NCI-H510A (cell line): ENCODE measurements at regions not wholly inside any gene's neighbourhood (a gene's known extent, or its start where the extent isn't known, plus 50 kb on each side); places are given as distances from the start of the nearest gene placed in this dataset.

Source experiments
- DNase-seq: peaks from one replicate; lab custom pipeline; 2025; lab: John Stamatoyannopoulos, UW

DNA sequence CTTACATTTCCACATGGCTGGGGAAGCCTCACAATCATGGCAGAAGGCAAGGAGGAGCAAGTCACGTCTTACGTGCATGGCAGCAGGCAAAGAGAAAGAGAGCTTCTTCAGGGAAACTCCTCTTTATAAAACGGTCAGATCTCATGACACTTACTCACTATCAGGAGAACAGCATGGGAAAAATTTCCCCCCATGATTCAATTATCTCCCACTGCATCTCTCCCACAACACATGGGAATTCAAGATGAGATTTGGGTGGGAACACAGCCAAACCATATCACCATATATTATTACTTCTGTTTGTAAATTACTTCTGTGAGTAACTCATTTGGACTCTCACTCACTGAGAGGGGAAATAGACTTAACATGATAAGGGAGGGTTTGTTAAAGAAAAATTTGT is 1496.8 kb upstream of the TMEM132C start:
- no peak for DNase-seq

DNA sequence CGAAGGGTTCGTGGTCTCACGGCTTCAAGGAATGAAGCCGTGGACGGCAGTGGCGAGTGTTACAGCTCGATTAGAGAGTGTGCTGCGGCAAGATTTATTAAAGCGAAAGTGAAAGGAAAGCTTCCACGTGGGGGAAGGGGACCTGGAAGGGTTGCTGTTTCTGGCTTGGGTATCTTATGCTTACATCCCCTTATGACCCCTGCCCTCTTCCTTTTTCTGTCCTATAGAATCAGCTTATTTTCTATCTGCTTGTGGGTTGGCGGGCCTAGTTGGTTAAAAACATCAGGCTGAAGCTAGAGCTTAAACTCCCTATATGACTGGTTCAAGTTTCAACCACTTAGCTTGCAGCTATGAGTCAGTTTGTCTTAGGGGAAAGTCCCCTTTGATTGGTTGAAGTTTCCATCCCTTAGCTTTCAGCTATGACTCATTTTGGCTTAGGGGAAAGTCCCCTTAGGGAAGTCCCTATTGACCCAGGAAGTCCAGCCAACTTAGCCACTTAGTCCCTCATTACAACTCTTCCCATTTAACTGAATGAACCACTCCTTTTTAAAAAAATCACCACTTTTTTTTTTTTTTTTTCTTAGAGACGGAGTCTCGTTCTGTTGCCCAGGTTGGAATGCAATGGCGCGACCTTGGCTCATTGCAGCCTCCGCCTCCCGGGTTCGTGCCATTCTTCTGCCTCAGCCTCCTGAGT is 1494.7 kb upstream of the TMEM132C start:
- no peak for DNase-seq

- DNase-seq, result no peak
These were observed 1494.0 kb upstream of the TMEM132C start for GRCh38 chr12:126773012-126773411.

GRCh38 chr12:126773491-126773890 is 1493.5 kb upstream of the TMEM132C start:
- DNase-seq, result no peak

DNA sequence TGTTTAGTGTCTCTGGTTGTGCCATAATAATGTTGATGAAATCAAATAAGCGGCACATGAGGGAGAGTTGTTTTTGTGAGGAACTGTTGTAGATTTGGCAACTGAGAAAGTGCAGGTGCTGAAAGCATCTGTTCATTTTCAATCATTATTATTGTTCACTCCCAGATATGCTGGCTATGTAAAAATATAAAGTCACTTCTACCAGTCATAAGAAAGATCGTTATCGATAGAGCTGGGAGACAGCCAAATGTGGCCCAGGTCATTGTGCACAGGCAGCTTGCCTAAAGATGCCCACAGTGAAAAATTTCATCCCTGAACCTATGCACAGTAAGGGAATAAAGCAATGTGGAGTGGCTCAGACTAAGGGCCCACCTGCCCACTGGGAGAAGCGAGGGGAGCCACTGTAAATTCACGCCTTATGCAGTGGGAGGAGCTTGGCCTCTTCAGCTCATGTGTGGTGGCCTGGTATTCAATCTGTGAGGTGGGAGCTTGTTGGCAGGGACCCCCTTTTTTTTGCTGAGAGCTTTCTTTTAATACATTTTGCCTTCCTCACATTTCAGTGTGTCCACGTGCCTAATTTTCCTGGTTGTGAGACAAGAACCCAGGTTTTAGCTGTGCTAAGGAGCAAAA is 1490.8 kb upstream of the TMEM132C start:
- DNase-seq, result no peak

DNA sequence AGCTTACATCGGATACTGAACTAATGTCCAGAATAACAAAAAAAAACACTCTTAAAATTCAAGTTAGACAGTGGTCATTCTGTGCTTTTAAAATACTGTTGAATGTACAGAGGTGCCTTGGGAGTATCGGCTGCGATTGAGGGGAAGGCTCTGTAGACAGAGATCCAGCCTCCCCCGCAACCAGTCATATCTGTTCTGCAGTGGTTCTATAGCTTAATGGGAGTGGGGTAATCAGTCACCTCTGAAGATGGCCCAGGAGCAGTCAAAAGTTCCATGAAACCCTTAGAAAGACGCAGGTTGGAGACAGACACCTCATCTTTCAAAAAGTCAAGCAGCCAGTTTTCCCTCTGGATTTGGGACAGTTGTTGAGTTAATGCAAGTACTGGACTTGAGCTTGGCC is 1486.6 kb upstream of the TMEM132C start:
- no peak for DNase-seq

DNA sequence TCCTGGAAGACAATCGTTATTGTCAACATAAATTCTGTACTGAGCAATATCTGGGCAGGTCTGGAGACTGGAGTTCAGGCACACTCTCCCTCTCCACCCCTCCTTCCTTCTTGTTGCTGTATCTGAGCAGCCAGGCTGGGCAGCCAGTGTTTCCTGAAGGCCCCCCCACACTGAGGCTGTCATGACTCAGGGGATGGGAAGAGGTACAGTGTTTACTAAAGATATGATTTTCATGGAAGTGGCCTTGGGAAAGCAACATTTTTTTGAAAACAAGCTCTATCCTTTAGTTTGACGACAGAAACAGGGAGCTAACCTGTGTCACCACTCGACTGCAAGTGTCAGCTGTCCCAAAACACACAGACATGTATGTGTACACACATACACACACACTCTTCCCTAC is 1485.4 kb upstream of the TMEM132C start:
- DNase-seq, result no peak

DNA sequence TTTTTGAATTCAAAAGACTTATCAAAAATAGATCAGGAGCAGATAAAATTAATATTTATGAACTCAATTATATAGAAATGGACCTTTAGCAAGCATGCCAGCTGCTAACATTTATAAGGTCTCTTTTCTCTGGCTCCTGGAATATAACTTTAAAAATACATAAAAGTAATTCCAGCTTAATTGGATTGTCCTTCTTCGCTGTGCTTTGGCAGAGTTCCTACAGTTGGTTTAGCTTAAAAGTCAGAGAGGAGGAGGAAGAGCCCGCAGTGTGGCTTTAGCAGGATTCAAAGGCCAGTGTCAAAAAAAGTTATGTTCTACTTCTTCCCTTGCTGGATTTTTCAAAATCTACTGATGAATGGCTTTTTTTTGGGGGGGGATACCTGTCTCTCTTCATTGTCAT is 1484.9 kb upstream of the TMEM132C start:
- no peak for DNase-seq

- peak; percentile 24 for DNase-seq
These were observed 1482.5 kb upstream of the TMEM132C start for GRCh38 chr12:126784328-126784921.

GRCh38 chr12:126789963-126790362 is 1477.0 kb upstream of the TMEM132C start:
- no peak for DNase-seq

DNA sequence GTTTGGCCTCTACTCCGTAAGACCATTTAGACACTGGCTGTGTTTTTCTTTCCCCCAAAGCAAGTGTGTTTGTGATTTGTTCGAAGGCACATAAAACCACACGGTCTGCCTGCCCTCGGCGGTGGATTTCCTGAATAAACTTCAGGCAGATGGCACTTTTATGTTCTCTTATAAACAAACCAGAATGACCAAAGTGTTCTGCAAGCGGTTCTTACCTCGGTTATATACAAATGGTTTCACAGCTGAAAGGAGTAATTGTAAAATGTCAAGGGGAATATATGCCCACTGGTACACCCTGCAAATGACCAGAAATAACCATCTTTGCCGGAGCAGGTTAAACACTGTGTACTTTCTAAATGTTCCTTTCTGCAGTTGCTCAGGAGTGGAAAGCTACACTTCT is 1475.8 kb upstream of the TMEM132C start:
- no peak for DNase-seq

DNA sequence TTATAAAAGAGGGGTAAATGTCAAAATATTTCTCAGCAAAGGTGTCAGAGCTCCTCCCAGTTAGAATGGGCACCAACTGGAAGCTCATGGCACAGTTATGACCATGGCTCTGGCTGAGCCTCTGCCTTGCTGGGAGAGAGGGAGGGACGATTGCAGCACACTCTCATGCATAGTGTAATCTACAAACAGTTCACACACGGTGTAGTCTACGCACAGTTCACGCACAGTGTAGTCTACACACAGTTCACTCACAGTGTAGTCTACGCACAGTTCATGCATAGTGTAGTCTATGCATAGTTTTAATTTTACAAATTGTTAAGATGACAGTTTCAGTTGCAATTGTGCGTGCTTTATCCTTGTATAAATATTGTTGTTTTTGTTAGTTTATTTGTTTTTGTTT is 1474.6 kb upstream of the TMEM132C start:
- no peak for DNase-seq

GRCh38 chr12:126797525-126797924 is 1469.4 kb upstream of the TMEM132C start:
- no peak for DNase-seq

DNA sequence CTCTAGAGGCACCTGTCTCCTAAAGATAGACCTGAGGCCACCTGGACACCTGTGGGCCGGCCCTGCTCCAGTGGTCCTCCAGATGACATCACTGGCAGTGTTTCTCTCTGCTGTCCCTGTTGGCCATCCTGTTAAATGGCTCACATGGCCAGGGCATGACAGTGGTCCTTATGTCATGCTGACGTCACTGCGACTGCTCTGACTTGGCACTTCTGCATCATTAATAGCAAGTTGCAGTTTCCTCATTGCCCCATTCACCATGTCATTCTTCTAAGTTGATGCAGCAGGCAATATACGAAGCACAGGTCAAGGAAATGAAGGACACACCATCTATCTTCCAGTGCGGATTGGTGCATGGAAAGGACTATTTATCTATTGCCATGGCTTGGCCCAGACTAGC is 1468.5 kb upstream of the TMEM132C start:
- DNase-seq, result no peak

DNA sequence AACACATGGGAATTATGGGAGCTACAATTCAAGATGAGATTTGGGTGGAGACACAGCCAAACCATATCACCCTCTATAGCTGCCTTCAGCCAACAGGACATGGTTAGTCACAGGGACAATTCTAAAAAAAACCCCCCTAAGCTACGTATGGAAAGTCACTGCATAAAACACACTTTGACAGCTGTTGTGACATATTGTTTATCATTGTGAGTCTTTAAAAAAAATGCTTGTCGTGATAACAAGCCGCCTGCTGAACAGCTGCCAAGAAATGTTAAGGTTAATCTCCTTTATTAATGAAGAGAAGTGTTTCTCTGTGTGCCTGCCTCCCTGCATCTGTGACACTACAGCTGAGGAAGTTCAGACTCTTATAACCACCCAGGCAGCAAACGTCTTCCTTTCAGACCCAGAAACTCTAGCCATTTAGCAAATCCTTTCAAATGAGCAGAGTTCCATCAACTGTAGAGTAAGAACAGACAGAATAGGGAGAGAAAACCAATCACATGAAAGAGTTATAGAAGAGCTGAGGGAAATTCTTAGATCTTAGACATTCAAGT is 1459.6 kb upstream of the TMEM132C start:
- no peak for DNase-seq

DNA sequence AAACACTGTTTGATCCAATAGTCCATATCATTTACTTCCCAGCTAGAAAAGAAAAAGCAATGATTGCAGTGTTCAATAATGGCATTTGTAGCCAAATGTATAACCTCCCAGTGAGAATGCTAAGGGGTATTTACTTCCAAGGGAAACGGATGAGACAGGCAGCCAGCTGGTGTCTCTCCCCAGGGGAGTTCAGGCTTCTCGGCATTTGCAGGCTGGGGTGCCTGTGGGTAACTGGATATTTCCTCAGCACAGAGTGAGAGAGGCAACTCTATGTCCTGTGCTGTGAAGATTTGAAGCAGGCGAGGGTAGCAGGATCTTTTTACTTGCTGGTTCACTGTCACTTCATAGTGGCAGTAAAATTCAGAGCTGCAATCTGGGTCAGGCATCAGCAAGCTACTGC is 1455.6 kb upstream of the TMEM132C start:
- no peak for DNase-seq

DNA sequence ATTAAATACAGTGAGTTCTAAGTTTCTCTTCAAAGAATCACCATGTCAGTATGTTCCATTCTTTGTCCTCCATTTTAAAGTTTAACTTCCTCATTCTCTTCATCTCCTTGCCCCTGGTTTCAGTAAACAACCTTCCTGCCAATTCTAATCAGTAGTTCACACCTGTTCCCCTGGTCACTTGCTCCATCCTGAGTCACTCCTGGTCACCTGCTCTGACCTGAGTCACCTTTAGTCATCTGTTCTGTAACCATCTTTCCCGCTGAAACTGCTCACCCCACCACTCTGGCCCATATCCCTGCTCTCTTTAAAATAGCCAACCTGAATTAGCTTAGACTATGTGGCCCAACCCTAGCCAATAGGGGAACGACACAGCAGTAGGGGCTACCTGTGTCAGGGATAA is 1447.4 kb upstream of the TMEM132C start:
- DNase-seq, result no peak

DNA sequence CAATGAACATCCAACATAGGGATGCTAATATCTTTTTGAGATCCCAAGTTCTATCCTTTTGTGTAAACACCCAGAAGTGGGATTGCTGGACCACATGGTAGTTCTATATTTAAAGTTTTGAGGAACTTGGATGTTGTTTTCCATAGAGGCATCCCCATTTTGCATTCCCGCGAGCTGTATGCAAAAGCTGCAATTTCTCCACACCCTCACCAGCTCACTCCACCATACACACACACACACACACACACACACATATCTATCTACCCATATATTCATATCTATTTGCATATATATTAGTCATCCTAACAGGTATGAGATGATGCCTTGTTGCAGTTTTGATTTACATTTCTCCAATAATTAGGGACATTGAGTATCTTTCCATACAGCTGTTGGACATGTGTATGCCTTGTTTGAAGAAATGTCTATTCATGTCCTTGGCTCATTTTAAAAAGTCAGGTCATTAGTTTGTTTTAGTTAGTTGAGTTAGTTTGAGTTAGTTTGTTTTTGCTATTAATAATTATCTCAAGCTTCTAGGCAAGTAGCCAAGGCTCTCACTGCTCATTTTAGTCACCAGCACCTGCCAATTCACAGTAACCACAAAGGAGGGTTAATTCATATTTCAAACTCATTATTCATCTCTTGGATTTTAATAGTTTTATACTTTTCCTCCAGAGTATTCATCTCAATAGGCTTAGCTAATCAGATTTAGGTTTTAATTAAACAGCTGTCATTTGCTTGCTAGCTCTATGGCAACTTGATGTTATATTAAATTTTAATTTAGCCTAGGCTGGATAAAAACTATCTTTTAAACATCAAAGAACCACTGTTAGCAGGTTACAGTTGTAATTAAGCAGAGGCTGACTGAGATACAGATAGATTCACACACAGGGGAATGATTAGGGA is 1435.9 kb upstream of the TMEM132C start:
- no peak for DNase-seq

- DNase-seq, result no peak
These were observed 1429.3 kb upstream of the TMEM132C start for GRCh38 chr12:126837697-126838096.

DNA sequence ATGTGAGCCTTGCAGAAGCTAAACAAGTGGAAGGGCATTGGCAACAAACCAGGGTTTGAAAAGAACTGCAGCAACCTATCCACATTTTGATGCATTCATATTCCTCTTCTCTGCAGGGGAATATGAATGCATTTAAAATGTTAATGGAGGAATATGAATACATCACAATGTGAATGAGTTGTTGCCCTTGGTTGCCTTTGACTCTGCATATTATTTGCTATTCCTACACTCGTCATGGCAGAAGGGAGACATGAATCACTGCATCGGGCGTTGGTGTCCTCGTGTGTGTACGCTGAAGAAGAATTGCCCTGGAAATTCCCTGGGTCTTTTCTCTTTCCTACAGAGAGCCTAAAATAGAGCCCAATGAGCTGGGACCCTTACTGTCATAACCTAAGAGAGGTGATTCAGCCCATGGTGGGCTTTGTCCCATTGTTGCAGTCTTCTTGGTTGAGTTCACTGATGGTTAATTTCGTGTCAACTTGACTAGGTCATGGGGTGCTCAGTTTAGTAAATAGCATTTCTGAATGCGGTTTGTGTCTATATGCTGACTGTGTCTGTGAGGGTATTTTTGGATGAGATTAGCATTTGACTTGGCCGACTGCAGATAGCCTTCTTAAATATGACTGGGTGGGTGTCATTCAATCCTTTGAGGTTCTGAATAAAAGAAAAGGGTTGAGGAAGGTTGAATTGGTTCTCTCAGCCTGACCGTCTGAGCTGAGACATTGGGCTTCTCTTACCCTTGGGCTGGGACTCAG is 1422.9 kb upstream of the TMEM132C start:
- no peak for DNase-seq

- no peak for DNase-seq
These were observed 1419.9 kb upstream of the TMEM132C start for GRCh38 chr12:126847005-126847629.
